IPS DF 6.9 (cell line): ENCODE measurements at regions not wholly inside any gene's neighbourhood (a gene's known extent, or its start where the extent isn't known, plus 50 kb on each side); places are given as distances from the start of the nearest gene placed in this dataset.
A peak's percentile ranks its signal among the peaks of the same experiment; 100 is the strongest.

Source experiments
- DNase-seq: peaks from one replicate; pipeline ENCODE4 v3.0.0-alpha.2; 2013; ENCODE audit warnings: low read depth, low spot score
- H3K27ac ChIP-seq: one replicate; pipeline ENCODE4 v1.5.1; 2013; ENCODE audit warnings: low read length, control low read depth
- H3K27me3 ChIP-seq: 2 replicates; pipeline ENCODE4 v1.6.1; 2013; ENCODE audit warnings: mild to moderate bottlenecking, low read length; ENCODE audit not compliant: control insufficient read depth, insufficient read depth
- H3K36me3 ChIP-seq: 2 replicates; pipeline ENCODE4 v1.6.1; 2013; ENCODE audit warnings: low read length; ENCODE audit not compliant: control insufficient read depth, insufficient read depth
- H3K4me1 ChIP-seq: 2 replicates; pipeline ENCODE4 v1.6.1; 2013; ENCODE audit warnings: low read length; ENCODE audit not compliant: control insufficient read depth, insufficient read depth
- H3K4me3 ChIP-seq: 2 replicates; pipeline ENCODE4 v1.5.1; 2013; ENCODE audit warnings: mild to moderate bottlenecking, low read length
- H3K9me3 ChIP-seq: 2 replicates; pipeline ENCODE4 v1.6.1; 2013; ENCODE audit warnings: low read length, inconsistent platforms; ENCODE audit not compliant: control insufficient read depth, insufficient read depth
- WGBS: extraction: QIAGEN DNeasy Blood & Tissue Kit; methylation state at CpG from one replicate; pipeline ENCODE4 v1.1.7; 2013; ENCODE audit warnings: mixed read lengths, missing lambda C conversion rate; ENCODE audit not compliant: insufficient read length, insufficient coverage; 5-methylcytosine and 5-hydroxymethylcytosine counted together

GRCh38 chrY:12615733-12616446 is 85.1 kb upstream of the USP9Y start:
- Histone ChIP-seq H3K4me1 (no peaks in the 10 kb centered on the region), H3K4me3 (no peak overlapping the region), H3K9me3 (no peaks in the 10 kb centered on the region), H3K36me3 (no peaks in the 10 kb centered on the region), H3K27me3 (no peaks in the 10 kb centered on the region), H3K27ac (no peak overlapping the region)
- DNase-seq: no peak

DNA sequence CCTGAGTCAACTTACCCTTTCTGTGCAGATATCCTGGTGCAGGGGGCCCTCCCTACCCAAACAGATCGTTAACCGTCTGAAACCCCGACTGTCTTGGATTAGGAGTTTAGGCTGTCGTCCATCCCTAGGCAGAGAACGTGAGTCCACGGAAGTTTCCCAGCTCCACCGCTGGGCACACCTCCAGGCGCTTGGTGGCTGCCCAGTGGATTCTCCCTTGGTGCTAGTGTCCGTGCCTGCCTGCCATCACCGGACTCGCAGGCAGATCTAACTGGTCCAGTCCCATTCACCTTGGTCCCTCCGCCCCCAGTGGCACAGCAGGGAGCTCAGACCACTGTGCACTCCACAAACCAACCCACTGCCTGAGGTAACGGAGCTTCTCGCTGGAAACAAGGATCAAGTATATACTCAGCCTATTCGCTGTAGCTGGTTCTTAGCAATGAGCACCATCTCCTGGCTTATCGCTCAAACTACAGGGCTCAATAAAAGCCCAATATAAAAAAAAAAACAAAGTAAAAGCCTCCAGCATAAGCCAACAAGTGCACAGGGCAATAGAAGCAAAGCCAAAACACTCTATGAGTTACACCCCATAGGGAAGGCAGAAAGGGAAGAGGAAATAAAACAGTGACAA is 79.5 kb upstream of the USP9Y start:
- H3K4me1 ChIP-seq: no peaks in the 10 kb centered on the region
- H3K27ac ChIP-seq: no peak overlapping the region
- no peaks in the 10 kb centered on the region for H3K27me3 ChIP-seq
- WGBS: no CpG with 5 or more reads among the region's 16 CpGs
- no peaks in the 10 kb centered on the region for H3K36me3 ChIP-seq
- DNase-seq: peak; percentile 7
- no peaks in the 10 kb centered on the region for H3K9me3 ChIP-seq
- H3K4me3 ChIP-seq: no peak overlapping the region

DNA sequence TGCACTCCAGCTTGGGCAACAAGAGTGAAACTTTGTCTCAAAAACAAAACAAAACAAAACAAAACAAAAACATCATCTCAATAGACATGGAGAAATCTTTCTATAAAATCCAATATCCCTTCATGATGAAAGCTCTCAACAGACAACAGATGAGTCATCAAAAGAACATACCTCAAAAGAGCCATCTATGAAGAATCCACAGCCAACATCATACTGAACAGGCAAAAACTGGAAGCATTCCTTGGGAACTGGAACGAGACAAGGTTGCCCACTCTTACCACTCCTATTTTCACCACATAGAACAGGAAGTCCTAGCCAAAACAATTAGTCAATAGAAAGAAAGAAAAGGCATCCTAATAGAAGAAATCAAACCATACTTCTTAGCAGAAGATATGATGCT is 77.8 kb upstream of the USP9Y start:
- no peaks in the 10 kb centered on the region for H3K4me1 ChIP-seq
- no peaks in the 10 kb centered on the region for H3K36me3 ChIP-seq
- no peaks in the 10 kb centered on the region for H3K9me3 ChIP-seq
- H3K4me3 ChIP-seq: no peak overlapping the region
- WGBS: no CpG with 5 or more reads among the region's 1 CpG
- no peaks in the 10 kb centered on the region for H3K27me3 ChIP-seq
- no peak overlapping the region for H3K27ac ChIP-seq
- DNase-seq: no peak

- Histone ChIP-seq H3K27me3 (no peaks in the 10 kb centered on the region), H3K27ac (no peak overlapping the region)
- no CpG with 5 or more reads among the region's 1 CpG for WGBS
Measured at GRCh38 chrY:12642986-12643385, 58.0 kb upstream of the USP9Y start.

GRCh38 chrY:12643693-12644348 is 57.2 kb upstream of the USP9Y start:
- DNase-seq: no peak
- Histone ChIP-seq H3K27ac (no peak overlapping the region), H3K36me3 (no peaks in the 10 kb centered on the region), H3K4me3 (no peak overlapping the region), H3K4me1 (no peaks in the 10 kb centered on the region), H3K27me3 (no peaks in the 10 kb centered on the region), H3K9me3 (no peaks in the 10 kb centered on the region)
- WGBS: no CpG with 5 or more reads among the region's 5 CpGs

More at GRCh38 chrY:12642986-12643385, 58.0 kb upstream of the USP9Y start:
- H3K4me3 ChIP-seq: no peak overlapping the region
- H3K36me3 ChIP-seq: no peaks in the 10 kb centered on the region
- H3K9me3 ChIP-seq: no peaks in the 10 kb centered on the region
- no peak for DNase-seq
- H3K4me1 ChIP-seq: no peaks in the 10 kb centered on the region

DNA sequence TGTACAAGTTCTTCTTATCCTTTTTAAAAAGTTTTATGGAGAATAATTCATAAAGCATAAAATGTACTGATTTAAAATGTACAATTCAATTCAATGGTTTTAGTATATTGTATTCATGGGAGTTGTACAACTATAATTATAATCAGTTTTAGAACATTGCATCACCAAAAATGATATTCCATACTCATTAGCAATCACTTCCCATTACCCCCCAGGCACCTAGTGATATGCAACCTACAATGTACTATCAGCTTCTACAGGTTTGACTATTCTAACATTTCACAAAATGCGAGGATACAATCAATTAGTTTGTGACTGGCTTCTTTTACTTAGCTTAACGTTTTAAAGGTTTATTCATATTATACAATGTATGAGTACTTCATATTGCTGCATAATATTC is 49.9 kb upstream of the USP9Y start:
- Histone ChIP-seq H3K27me3 (no peaks in the 10 kb centered on the region), H3K9me3 (no peaks in the 10 kb centered on the region), H3K36me3 (no peaks in the 10 kb centered on the region), H3K4me1 (no peaks in the 10 kb centered on the region), H3K27ac (no peak overlapping the region), H3K4me3 (no peak overlapping the region)
- WGBS: no CpG with 5 or more reads among the region's 2 CpGs
- DNase-seq: no peak
